Keratinocyte (primary cell): ENCODE measurements at regions not wholly inside any gene's neighbourhood (a gene's known extent, or its start where the extent isn't known, plus 50 kb on each side); places are given as distances from the start of the nearest gene placed in this dataset.

Experiments
- DNase-seq: peaks from one replicate; pipeline ENCODE4 v3.0.0-alpha.2; 2011; ENCODE audit warnings: low read depth, missing footprints, low spot score
- FAIRE-seq: peaks from 2 replicates; lab custom pipeline; 2011; peaks lifted over from hg19 to GRCh38; lab: Jason Lieb, UNC
- H2AFZ ChIP-seq: 2 replicates; pipeline ENCODE4 v1.6.0; 2012; ENCODE audit warnings: low read length, control low read depth, inconsistent platforms; ENCODE audit not compliant: control insufficient read depth
- H3K27ac ChIP-seq: 2 replicates; pipeline ENCODE4 v1.5.1; 2011; ENCODE audit warnings: low read length; ENCODE audit not compliant: control insufficient read depth, insufficient read depth
- H3K27me3 ChIP-seq: 3 replicates; pipeline ENCODE4 v1.6.0; 2011; ENCODE audit warnings: low read length; ENCODE audit not compliant: control insufficient read depth, insufficient read depth; ENCODE audit errors: extremely low read depth
- H3K36me3 ChIP-seq, 2 experiments: 2 replicates in 1 of 2; 3 replicates in 1 of 2; pipeline ENCODE4 v1.5.1; 2011; ENCODE audit warnings: low read length in 2 of 2, mild to moderate bottlenecking in 1 of 2; ENCODE audit not compliant: control insufficient read depth in 2 of 2, insufficient read depth in 2 of 2; ENCODE audit errors: extremely low read depth in 1 of 2
- H3K4me1 ChIP-seq: 3 replicates; pipeline ENCODE4 v1.5.1; 2011; ENCODE audit warnings: low read length; ENCODE audit not compliant: control insufficient read depth, insufficient read depth; ENCODE audit errors: extremely low read depth
- H3K4me2 ChIP-seq: 3 replicates; pipeline ENCODE4 v1.6.0; 2011; ENCODE audit warnings: low read depth, low read length; ENCODE audit not compliant: control insufficient read depth, insufficient read depth; ENCODE audit errors: extremely low read depth
- H3K4me3 ChIP-seq, 3 experiments: fragments of 200-600 bp in 1 of 3; sonication (generic) in 1 of 3; 2 replicates in 2 of 3; 3 replicates in 1 of 3; pipeline ENCODE4 v1.5.1; 2011 to 2016; ENCODE audit warnings: low read length in 3 of 3, mild to moderate bottlenecking in 3 of 3, control low read depth in 2 of 3, inconsistent platforms in 1 of 3, low read depth in 1 of 3, mixed read lengths in 1 of 3, mixed run types in 1 of 3, moderate library complexity in 1 of 3; ENCODE audit not compliant: control insufficient read depth in 2 of 3, insufficient read depth in 2 of 3; ENCODE audit errors: extremely low read depth in 1 of 3
- H3K79me2 ChIP-seq: 2 replicates; pipeline ENCODE4 v1.6.0; 2012; ENCODE audit warnings: low read length; ENCODE audit not compliant: control insufficient read depth, insufficient read depth
- H3K9ac ChIP-seq: 3 replicates; pipeline ENCODE4 v1.6.0; 2011; ENCODE audit warnings: low read length; ENCODE audit not compliant: control insufficient read depth, insufficient read depth; ENCODE audit errors: extremely low read depth
- H3K9me1 ChIP-seq: 3 replicates; pipeline ENCODE4 v1.6.0; 2011; ENCODE audit warnings: low read length; ENCODE audit not compliant: control insufficient read depth, insufficient read depth; ENCODE audit errors: extremely low read depth
- H3K9me3 ChIP-seq: 2 replicates; pipeline ENCODE4 v1.5.1; 2012; ENCODE audit warnings: low read depth, low read length; ENCODE audit not compliant: control insufficient read depth
- H4K20me1 ChIP-seq: 3 replicates; pipeline ENCODE4 v1.6.0; 2011; ENCODE audit warnings: low read length; ENCODE audit not compliant: control insufficient read depth, insufficient read depth; ENCODE audit errors: extremely low read depth
- CTCF ChIP-seq, 3 experiments: IDR thresholded peaks in 1 of 3; conservative IDR thresholded peaks in 1 of 3; optimal IDR thresholded peaks in 1 of 3; 2 replicates in 2 of 3; 3 replicates in 1 of 3; pipeline versions ENCODE3 to v1.5.1; 2011; ENCODE audit warnings: low read length in 3 of 3, mild to moderate bottlenecking in 3 of 3, moderate library complexity in 2 of 3, control low read depth in 1 of 3, inconsistent platforms in 1 of 3; ENCODE audit not compliant: insufficient read depth in 2 of 3; ENCODE audit errors: extremely low read depth in 1 of 3
- EZH2 ChIP-seq: IDR thresholded peaks from one replicate; pipeline ENCODE4 v1.6.1; 2012; ENCODE audit warnings: inconsistent platforms, mild to moderate bottlenecking, low read length, moderate library complexity
- dilution Hi-C: fragments of 300-500 bp; cut with MboI; formaldehyde crosslinking; loops from one replicate; pipeline ENCODE4 v1.7.0; 2020; ENCODE audit warnings: low sequenced_read_pairs; ENCODE audit not compliant: extremely low pct_ligation_motif_present

- no peak overlapping the region for H3K4me3 ChIP-seq
These were observed 338.9 kb upstream of the IGFBP3 start for GRCh38 chr7:46259947-46260346.

GRCh38 chr7:46257761-46258448 is 336.8 kb upstream of the IGFBP3 start:
- no peak overlapping the region for H3K4me3 ChIP-seq
- H4K20me1 ChIP-seq: no peaks in the 10 kb centered on the region
- no peaks in the 10 kb centered on the region for H3K27me3 ChIP-seq
- H3K9me1 ChIP-seq: no peaks in the 10 kb centered on the region
- H3K27ac ChIP-seq: peak overlapping the region; percentile 46
- peak; percentile 81 for FAIRE-seq
- H2AFZ ChIP-seq: no peak overlapping the region
- no peak overlapping the region for H3K4me2 ChIP-seq
- peaks cover 3% of the 10 kb centered on the region for H3K9me3 ChIP-seq
- H3K79me2 ChIP-seq: no peaks in the 10 kb centered on the region
- DNase-seq: peak; percentile 36
- H3K36me3 ChIP-seq: no peaks in the 10 kb centered on the region
- dilution Hi-C loops: no loop called here
- peaks cover 11% of the 10 kb centered on the region for H3K4me1 ChIP-seq
- TF ChIP-seq EZH2 (no peak), CTCF (optimal IDR thresholded peaks at IDR 0.05 in 1 of 3, IDR thresholded peaks at IDR 0.05 in 1 of 3, conservative IDR thresholded peaks at IDR 0.05 in 1 of 3; ENCODE audit: extremely low read depth in 1 of 3, insufficient read depth in 2 of 3, low read length in 3 of 3) (no peak)
- H3K9ac ChIP-seq: no peak overlapping the region

More at GRCh38 chr7:46259947-46260346, 338.9 kb upstream of the IGFBP3 start:
- no peaks in the 10 kb centered on the region for H3K36me3 ChIP-seq
- H3K9me3 ChIP-seq: peaks cover 3% of the 10 kb centered on the region
- no peak overlapping the region for H3K9ac ChIP-seq
- DNase-seq (no peak), FAIRE-seq (no peak)
- H3K27ac ChIP-seq: no peak overlapping the region
- H4K20me1 ChIP-seq: no peaks in the 10 kb centered on the region
- dilution Hi-C loops: no loop called here
- H3K9me1 ChIP-seq: no peaks in the 10 kb centered on the region
- H3K27me3 ChIP-seq: no peaks in the 10 kb centered on the region
- H3K4me2 ChIP-seq: no peak overlapping the region
- no peak overlapping the region for H2AFZ ChIP-seq
- H3K79me2 ChIP-seq: no peaks in the 10 kb centered on the region
- TF ChIP-seq CTCF (optimal IDR thresholded peaks at IDR 0.05 in 1 of 3, IDR thresholded peaks at IDR 0.05 in 1 of 3, conservative IDR thresholded peaks at IDR 0.05 in 1 of 3; ENCODE audit: extremely low read depth in 1 of 3, insufficient read depth in 2 of 3, low read length in 3 of 3) (no peak), EZH2 (no peak)
- peaks cover 11% of the 10 kb centered on the region for H3K4me1 ChIP-seq
